Ovary (tissue), 7 donors: ENCODE measurements at regions not wholly inside any gene's neighbourhood (a gene's known extent, or its start where the extent isn't known, plus 50 kb on each side); places are given as distances from the start of the nearest gene placed in this dataset.

Experiments used
- DNase-seq, 5 donors: peaks; one replicate each; pipeline ENCODE4 v3.0.0-alpha.2; 2019 to 2020
- H3K27ac ChIP-seq, 2 donors: fragments of 200-600 bp; one replicate each; pipeline versions ENCODE4 v1.5.1 to v1.8.0; 2019 to 2022
- H3K27me3 ChIP-seq: fragments of 200-600 bp; one replicate; pipeline ENCODE4 v1.8.0; 2022
- H3K36me3 ChIP-seq: fragments of 200-600 bp; sonication (generic); one replicate; pipeline ENCODE4 v1.5.1; 2019
- H3K4me1 ChIP-seq: one replicate; pipeline ENCODE4 v1.8.1; 2013; ENCODE audit warnings: mild to moderate bottlenecking, moderate library complexity; ENCODE audit not compliant: insufficient read depth
- H3K4me3 ChIP-seq: fragments of 200-600 bp; sonication (generic); one replicate; pipeline ENCODE4 v1.5.1; 2017
- H3K9me3 ChIP-seq, 2 donors: fragments of 200-600 bp in 1 of 2; sonication (generic) in 1 of 2; one replicate each; pipeline versions ENCODE4 v1.5.1 to v1.8.1; 2013 to 2019; ENCODE audit warnings: mild to moderate bottlenecking in 1 of 2, moderate library complexity in 1 of 2
- EP300 ChIP-seq: sonication (generic); formaldehyde crosslinking; IDR thresholded peaks from one replicate; pipeline ENCODE4 v1.6.1; 2017; ENCODE audit warnings: antibody characterized with exemption
- POLR2A ChIP-seq: fragments of 450-650 bp; IDR thresholded peaks from one replicate; pipeline ENCODE4 v1.6.1; 2017; ENCODE audit warnings: antibody characterized with exemption, mild to moderate bottlenecking, moderate library complexity
- WGBS, 3 donors: extraction: QIAGEN DNeasy Blood & Tissue Kit in 1 of 3; methylation state at CpG; one replicate each; pipeline versions ENCODE4 v1.1.5 to v1.1.7; 2013 to 2017; 5-methylcytosine and 5-hydroxymethylcytosine counted together
- intact Hi-C, 4 donors: fragments of 100-400 bp; cut with DNase I; formaldehyde crosslinking; loops; one replicate each; pipeline versions ENCODE4 v1.11.0 to v1.15.1; 2022 to 2023
- TF ChIP-seq, protein P1 (sequence below), 3 donors: fragments of 450-650 bp in 2 of 3; fragments of 200-600 bp in 1 of 3; IDR thresholded peaks; one replicate each; pipeline versions ENCODE4 v1.5.1 to v1.8.0; 2016 to 2022; ENCODE audit warnings: antibody characterized with exemption in 3 of 3, mild to moderate bottlenecking in 1 of 3
- donor health status: DM: no; HTN: no; CAD: no; lungs with moderate emphysema.
- donor health status: DM: no; HTN: no; CAD: no.
- donor health status: Bipolar disorder and iron deficiency.
- donor health status: DM: no; HTN: no; CAD: no.
- donor health status: DM: yes; HTN: yes; CAD: no.

GRCh38 chr1:191546803-191547202, 611.5 kb upstream of the RGS18 start:
- Histone ChIP-seq H3K4me3 (no peak overlapping the region), H3K27me3 (peaks cover 2% of the 10 kb centered on the region), H3K27ac (no peak overlapping the region), H3K36me3 (no peaks in the 10 kb centered on the region), H3K9me3 (no peaks in the 10 kb centered on the region), H3K4me1 (no peaks in the 10 kb centered on the region)
- no peak for TF ChIP-seq EP300
- TF ChIP-seq, protein P1, sequence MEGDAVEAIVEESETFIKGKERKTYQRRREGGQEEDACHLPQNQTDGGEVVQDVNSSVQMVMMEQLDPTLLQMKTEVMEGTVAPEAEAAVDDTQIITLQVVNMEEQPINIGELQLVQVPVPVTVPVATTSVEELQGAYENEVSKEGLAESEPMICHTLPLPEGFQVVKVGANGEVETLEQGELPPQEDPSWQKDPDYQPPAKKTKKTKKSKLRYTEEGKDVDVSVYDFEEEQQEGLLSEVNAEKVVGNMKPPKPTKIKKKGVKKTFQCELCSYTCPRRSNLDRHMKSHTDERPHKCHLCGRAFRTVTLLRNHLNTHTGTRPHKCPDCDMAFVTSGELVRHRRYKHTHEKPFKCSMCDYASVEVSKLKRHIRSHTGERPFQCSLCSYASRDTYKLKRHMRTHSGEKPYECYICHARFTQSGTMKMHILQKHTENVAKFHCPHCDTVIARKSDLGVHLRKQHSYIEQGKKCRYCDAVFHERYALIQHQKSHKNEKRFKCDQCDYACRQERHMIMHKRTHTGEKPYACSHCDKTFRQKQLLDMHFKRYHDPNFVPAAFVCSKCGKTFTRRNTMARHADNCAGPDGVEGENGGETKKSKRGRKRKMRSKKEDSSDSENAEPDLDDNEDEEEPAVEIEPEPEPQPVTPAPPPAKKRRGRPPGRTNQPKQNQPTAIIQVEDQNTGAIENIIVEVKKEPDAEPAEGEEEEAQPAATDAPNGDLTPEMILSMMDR (IDR thresholded peaks at IDR 0.05): no peak
- no peak for TF ChIP-seq POLR2A
- no peak for DNase-seq
- intact Hi-C loops: no loop called here
- 58 to 64% (median 60%) methylated on average over 1 of the region's 1 CpG for WGBS, 3 donors

DNA sequence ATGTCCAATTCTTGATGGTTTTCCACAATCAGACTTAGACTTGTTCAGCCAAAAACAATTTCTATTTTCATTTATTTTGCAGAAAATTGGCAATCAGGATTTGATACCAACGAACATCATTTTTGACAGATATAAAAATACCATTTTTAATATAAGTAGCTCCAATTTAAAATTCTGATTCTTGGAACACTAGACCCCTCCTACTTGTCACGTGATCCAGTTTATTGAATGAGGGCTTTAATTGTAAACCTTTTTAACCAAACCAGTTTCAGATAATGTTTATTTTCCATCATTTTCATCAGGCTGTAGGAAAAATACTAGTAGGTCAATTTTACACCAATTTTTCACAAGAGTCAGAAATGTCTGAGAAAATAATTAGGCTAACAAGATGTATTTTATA, 607.2 kb upstream of the RGS18 start:
- Histone ChIP-seq H3K4me1 (no peaks in the 10 kb centered on the region), H3K27me3 (peaks cover 2% of the 10 kb centered on the region), H3K4me3 (no peak overlapping the region), H3K9me3 (no peaks in the 10 kb centered on the region), H3K27ac (no peak overlapping the region), H3K36me3 (no peaks in the 10 kb centered on the region)
- DNase-seq: no peak
- intact Hi-C loops: no loop called here
- TF ChIP-seq EP300 (no peak), POLR2A (no peak)
- TF ChIP-seq, protein P1 (IDR thresholded peaks at IDR 0.05): no peak
- WGBS, 3 donors: 85 to 90% (median 90%) methylated on average over 2 of the region's 2 CpGs

DNA sequence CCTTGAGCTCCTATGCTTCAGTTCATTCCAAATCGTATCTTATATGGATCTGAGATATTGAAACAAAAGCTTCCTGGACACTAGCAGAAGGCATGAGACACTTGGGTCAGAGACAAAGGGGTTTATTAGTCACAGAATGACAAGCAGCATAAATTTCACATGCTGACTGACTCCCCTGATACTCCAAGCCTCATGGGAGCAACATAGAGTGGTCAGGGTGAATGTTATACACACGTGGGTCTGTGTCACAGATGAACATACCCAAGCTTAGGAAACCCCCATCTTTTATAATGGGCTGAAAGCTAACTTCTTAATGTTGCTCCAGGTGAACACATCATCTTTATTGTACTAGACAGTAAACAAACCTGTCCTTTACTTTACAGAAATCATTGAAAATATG, 599.9 kb upstream of the RGS18 start:
- no peak overlapping the region for H3K27ac ChIP-seq
- no peak overlapping the region for H3K4me3 ChIP-seq
- no peaks in the 10 kb centered on the region for H3K9me3 ChIP-seq
- WGBS, 3 donors: 73 to 77% (median 77%) methylated on average over 2 of the region's 2 CpGs
- no peak for DNase-seq
- no peaks in the 10 kb centered on the region for H3K4me1 ChIP-seq
- no peaks in the 10 kb centered on the region for H3K36me3 ChIP-seq
- no peaks in the 10 kb centered on the region for H3K27me3 ChIP-seq
- TF ChIP-seq POLR2A: no peak
- TF ChIP-seq EP300: no peak
- TF ChIP-seq, protein P1 (IDR thresholded peaks at IDR 0.05): no peak
- intact Hi-C loops: no loop called here

DNA sequence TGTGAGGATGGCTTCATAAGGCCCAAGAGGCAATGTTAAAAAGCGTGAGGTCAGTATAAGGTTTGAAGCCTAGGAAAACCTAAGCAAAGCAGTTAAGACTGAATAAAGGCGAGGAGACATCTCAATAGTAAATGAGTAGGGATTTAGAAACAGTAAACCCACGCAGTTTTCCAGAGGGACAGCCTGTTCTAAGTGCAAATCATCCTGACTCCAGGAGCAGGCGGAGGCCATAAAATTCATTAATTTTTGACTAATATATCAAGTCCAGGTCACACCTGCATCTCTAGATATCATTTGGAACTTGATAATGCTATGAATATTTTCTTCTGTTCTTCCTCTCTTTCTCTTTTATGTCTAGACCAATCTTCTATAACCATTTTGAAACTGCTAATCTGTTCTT, 597.0 kb upstream of the RGS18 start:
- WGBS, 3 donors: 67 to 90% (median 77%) methylated on average over 4 of the region's 4 CpGs
- no peak overlapping the region for H3K4me3 ChIP-seq
- no peaks in the 10 kb centered on the region for H3K36me3 ChIP-seq
- no peaks in the 10 kb centered on the region for H3K9me3 ChIP-seq
- no peaks in the 10 kb centered on the region for H3K4me1 ChIP-seq
- no peak for DNase-seq
- no peak for TF ChIP-seq EP300
- TF ChIP-seq, protein P1 (IDR thresholded peaks at IDR 0.05): no peak
- no peak for TF ChIP-seq POLR2A
- no peaks in the 10 kb centered on the region for H3K27me3 ChIP-seq
- intact Hi-C loops: no loop called here
- no peak overlapping the region for H3K27ac ChIP-seq

DNA sequence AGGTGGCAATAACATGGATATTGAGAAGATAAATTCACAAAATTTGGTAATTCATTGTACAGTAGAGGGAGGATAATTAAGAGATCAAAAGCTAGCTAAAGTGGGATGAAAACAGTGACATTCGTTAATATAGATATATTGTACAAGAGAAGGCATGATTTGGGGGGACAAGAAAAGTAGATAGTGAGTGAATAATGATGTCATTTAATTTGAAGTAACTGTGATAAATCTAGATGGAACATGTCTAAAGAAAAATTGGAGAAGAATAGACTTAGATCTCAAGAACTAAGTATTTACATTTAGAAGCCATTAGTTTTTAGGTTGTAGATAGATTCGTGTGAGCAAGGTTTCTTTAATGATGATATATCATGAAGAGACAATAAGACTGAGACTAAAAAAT, 594.0 kb upstream of the RGS18 start:
- no peaks in the 10 kb centered on the region for H3K4me1 ChIP-seq
- 86 to 94% (median 91%) methylated on average over 2 of the region's 2 CpGs for WGBS, 3 donors
- H3K4me3 ChIP-seq: no peak overlapping the region
- no peak overlapping the region for H3K27ac ChIP-seq
- intact Hi-C loops: no loop called here
- TF ChIP-seq, protein P1 (IDR thresholded peaks at IDR 0.05): no peak
- TF ChIP-seq EP300: no peak
- TF ChIP-seq POLR2A: no peak
- no peak for DNase-seq
- no peaks in the 10 kb centered on the region for H3K9me3 ChIP-seq
- H3K27me3 ChIP-seq: no peaks in the 10 kb centered on the region
- no peaks in the 10 kb centered on the region for H3K36me3 ChIP-seq
